ENCODE measurements at regions not wholly inside any gene's neighbourhood (a gene's known extent, or its start where the extent isn't known, plus 50 kb on each side); places are given as distances from the start of the nearest gene placed in this dataset.

DNA sequence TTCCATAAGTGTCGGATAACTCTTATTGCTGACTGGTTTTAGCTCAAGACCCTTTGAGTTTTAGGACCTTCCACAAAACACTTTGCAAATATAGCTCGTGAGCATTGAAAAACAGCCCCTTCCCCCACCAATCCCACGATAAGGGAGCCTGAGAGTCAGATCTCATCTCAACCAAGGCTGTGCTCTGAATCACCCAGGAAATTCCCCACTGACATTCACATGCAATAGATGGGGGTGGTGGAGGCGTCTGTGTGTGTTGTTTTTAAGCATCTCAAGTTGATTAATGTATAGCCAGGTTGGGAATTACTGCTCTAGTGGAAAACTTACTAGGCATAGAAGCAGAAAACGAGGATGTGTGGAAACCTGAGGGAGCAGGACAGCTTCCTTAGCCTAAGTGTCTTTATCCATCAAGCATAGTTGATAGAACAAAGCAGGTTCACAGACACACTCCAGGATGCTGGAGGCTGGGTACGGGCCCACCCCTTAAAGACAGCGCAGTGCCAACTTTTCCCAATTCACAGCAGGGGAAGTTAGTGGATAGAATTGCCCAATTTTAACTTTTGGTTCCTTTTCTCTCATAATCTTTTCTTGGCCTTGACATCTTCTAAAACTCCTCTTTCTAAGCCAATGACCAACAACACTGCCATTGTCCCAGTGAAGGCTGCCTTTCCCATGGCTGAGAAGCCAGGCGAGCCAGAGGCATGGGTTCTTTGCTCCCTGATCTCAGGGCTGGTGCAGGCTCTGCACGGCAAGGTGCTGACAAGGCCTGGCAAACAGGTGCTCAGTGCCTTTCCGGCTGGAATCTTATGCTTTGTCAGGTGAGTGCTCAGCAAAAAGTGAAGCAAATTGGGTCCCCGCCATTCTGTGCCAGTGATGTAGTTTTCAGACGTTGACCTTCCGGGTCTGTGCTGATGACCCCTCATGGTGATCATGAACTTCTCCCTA is 98.5 kb upstream of the INSIG1 start:
- no peaks in the 10 kb centered on the region for H3K36me3 Mint-ChIP-seq (ENCODE audit: insufficient read depth, unreplicated experiment)
- no TSS peak for BruUV-seq (replicated peaks)
- no peak overlapping the region for H3K4me3 Mint-ChIP-seq (ENCODE audit: unreplicated experiment)
- no peak overlapping the region for H3K27ac Mint-ChIP-seq (ENCODE audit: low read depth, unreplicated experiment)
- TF ChIP-seq, protein P1, sequence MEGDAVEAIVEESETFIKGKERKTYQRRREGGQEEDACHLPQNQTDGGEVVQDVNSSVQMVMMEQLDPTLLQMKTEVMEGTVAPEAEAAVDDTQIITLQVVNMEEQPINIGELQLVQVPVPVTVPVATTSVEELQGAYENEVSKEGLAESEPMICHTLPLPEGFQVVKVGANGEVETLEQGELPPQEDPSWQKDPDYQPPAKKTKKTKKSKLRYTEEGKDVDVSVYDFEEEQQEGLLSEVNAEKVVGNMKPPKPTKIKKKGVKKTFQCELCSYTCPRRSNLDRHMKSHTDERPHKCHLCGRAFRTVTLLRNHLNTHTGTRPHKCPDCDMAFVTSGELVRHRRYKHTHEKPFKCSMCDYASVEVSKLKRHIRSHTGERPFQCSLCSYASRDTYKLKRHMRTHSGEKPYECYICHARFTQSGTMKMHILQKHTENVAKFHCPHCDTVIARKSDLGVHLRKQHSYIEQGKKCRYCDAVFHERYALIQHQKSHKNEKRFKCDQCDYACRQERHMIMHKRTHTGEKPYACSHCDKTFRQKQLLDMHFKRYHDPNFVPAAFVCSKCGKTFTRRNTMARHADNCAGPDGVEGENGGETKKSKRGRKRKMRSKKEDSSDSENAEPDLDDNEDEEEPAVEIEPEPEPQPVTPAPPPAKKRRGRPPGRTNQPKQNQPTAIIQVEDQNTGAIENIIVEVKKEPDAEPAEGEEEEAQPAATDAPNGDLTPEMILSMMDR (IDR thresholded peaks at IDR 0.05; ENCODE audit: unreplicated experiment) = no peak
- ChIA-PET CTCF (interaction anchor here (0.8 to 1.8 kb wide), 2 partner anchors 9 to 67 kb away, joined by 3 to 16 read pairs; no protein-coding TSS in a partner anchor), POLR2A (no interaction called here)
- H3K27me3 Mint-ChIP-seq (ENCODE audit: insufficient read depth, unreplicated experiment) = no peaks in the 10 kb centered on the region
- no peaks in the 10 kb centered on the region for H3K4me1 Mint-ChIP-seq (ENCODE audit: insufficient read depth, unreplicated experiment)
- DNase-seq (ENCODE audit: unreplicated experiment) = peak; percentile 14
- intact Hi-C loops (cut with micrococcal nuclease) = no loop called here
- H3K9me3 Mint-ChIP-seq (ENCODE audit: unreplicated experiment) = no peaks in the 10 kb centered on the region

DNA sequence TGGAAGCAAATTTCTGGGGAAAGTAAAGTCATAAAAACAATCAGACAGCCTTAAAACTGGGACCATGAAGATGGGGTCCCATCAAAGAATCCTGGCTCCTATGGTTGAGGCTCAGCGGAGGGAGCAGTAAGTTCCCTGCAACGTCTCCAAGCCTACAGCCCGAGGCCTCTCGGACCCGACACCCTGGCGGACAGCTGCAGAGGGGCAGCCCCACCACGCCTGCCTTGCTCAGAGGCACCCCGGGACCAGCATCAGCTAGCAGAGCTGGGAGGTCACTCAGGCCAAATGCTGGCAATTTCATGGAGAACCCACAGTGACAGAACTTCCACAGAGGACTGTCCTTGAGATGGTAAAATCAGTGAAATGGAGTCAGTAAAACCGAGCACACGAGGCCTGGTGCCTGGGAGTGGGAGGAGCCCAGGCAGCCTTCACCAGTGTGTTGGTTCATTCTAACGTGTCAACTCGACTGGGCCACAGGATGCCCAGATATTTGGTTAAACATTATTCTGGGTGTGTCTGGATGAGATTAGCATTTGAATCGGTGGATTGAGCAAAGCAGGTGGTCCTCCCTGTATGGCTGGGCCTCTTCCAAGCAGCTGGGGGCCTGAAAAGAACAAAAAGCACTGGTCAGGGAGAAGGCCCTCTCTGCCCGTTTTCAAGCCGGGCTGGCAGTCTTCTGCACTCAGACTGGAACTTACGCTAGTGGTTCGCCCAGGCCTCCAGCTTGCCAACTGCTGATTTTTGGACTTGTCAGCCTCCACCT is 96.2 kb upstream of the INSIG1 start:
- H3K9me3 Mint-ChIP-seq (ENCODE audit: unreplicated experiment) = no peaks in the 10 kb centered on the region

DNA sequence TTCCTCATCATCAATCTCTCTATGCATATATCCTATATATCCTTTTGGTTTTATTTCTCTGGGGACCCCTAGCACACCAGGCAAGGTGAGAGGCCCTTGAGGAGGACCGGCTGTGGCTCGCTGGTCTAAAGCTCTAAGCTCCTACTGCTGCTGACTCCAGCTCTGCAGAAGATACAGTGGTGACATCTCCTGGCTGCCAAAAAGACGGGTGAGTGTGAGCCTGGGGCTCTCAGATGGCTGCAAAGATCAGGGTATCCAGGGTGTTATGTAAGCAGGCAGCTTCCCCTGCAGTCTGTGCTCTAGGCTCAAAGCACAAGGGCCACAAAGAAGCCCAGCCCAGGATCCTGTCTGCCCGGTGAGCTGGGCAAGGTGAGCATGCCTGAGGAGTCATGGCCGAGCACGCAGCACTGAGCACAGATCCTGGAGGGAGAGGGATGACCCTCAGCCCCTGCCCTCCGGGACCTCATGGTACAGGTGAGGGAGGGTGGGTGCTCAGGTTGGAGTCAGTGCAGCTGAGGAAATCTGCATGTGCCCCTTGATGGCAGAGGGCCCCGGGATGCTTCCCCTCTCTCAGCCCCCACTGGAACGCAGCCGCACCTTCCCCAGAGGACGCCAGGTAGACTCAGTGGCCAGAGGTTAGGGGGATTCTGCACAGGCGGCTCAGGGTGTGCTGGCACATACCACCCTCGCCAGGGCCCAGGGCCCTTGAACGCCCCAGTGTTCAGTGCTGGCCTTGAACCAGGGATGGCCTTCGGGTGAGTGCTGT is 95.4 kb upstream of the INSIG1 start:
- H3K27ac Mint-ChIP-seq (ENCODE audit: low read depth, unreplicated experiment) = no peak overlapping the region
- no peak overlapping the region for H3K4me3 Mint-ChIP-seq (ENCODE audit: unreplicated experiment)
- TF ChIP-seq, protein P1 (IDR thresholded peaks at IDR 0.05; ENCODE audit: unreplicated experiment) = no peak
- intact Hi-C loops (cut with micrococcal nuclease) = no loop called here
- DNase-seq (ENCODE audit: unreplicated experiment) = no peak
- H3K9me3 Mint-ChIP-seq (ENCODE audit: unreplicated experiment) = peaks cover 3% of the 10 kb centered on the region
- ChIA-PET CTCF (interaction anchor here (1.2 to 1.3 kb wide), 2 partner anchors 12 to 14 kb away, joined by 3 to 6 read pairs; no protein-coding TSS in a partner anchor), POLR2A (interaction anchor here (0.6 to 0.7 kb wide), 2 partner anchors 28 to 96 kb away, joined by 3 to 4 read pairs; no protein-coding TSS in a partner anchor)
- no peaks in the 10 kb centered on the region for H3K36me3 Mint-ChIP-seq (ENCODE audit: insufficient read depth, unreplicated experiment)
- no peaks in the 10 kb centered on the region for H3K27me3 Mint-ChIP-seq (ENCODE audit: insufficient read depth, unreplicated experiment)
- no TSS peak for BruUV-seq (replicated peaks)
- peaks cover 7% of the 10 kb centered on the region for H3K4me1 Mint-ChIP-seq (ENCODE audit: insufficient read depth, unreplicated experiment)

More for the DNA sequence above, 96.2 kb upstream of the INSIG1 start:
- CTCF ChIA-PET = interaction anchor here (0.9 to 1.8 kb wide), 3 partner anchors 11 to 95 kb away, joined by 3 to 16 read pairs (median 6); no protein-coding TSS in a partner anchor
- H3K36me3 Mint-ChIP-seq (ENCODE audit: insufficient read depth, unreplicated experiment) = no peaks in the 10 kb centered on the region
- H3K27ac Mint-ChIP-seq (ENCODE audit: low read depth, unreplicated experiment) = no peak overlapping the region
- intact Hi-C loops (cut with micrococcal nuclease) = no loop called here
- TF ChIP-seq, protein P1 (IDR thresholded peaks at IDR 0.05; ENCODE audit: unreplicated experiment) = no peak
- BruUV-seq (replicated peaks) = no TSS peak
- POLR2A ChIA-PET = interaction anchor here (0.6 kb wide), 1 partner anchor 97 kb away, joined by 3 read pairs; no protein-coding TSS in a partner anchor
- no peak overlapping the region for H3K4me3 Mint-ChIP-seq (ENCODE audit: unreplicated experiment)
- H3K4me1 Mint-ChIP-seq (ENCODE audit: insufficient read depth, unreplicated experiment) = peaks cover 7% of the 10 kb centered on the region
- DNase-seq (ENCODE audit: unreplicated experiment) = no peak
- H3K27me3 Mint-ChIP-seq (ENCODE audit: insufficient read depth, unreplicated experiment) = no peaks in the 10 kb centered on the region
